GM21360 (cell line): ENCODE measurements at regions not wholly inside any gene's neighbourhood (a gene's known extent, or its start where the extent isn't known, plus 50 kb on each side); places are given as distances from the start of the nearest gene placed in this dataset.
"Not testable (repeated sequence)": the region's sequence is repeated elsewhere in the genome, so short reads cannot be mapped to it uniquely, and the experiment has no call there.

ENCODE experiments used
- ATAC-seq: cut with Tn5 transposase; IDR thresholded peaks from one replicate; pipeline ENCODE4 v1.9.1; 2021; ENCODE audit warnings: mild to moderate bottlenecking, moderate library complexity; ENCODE audit not compliant: unreplicated experiment

DNA sequence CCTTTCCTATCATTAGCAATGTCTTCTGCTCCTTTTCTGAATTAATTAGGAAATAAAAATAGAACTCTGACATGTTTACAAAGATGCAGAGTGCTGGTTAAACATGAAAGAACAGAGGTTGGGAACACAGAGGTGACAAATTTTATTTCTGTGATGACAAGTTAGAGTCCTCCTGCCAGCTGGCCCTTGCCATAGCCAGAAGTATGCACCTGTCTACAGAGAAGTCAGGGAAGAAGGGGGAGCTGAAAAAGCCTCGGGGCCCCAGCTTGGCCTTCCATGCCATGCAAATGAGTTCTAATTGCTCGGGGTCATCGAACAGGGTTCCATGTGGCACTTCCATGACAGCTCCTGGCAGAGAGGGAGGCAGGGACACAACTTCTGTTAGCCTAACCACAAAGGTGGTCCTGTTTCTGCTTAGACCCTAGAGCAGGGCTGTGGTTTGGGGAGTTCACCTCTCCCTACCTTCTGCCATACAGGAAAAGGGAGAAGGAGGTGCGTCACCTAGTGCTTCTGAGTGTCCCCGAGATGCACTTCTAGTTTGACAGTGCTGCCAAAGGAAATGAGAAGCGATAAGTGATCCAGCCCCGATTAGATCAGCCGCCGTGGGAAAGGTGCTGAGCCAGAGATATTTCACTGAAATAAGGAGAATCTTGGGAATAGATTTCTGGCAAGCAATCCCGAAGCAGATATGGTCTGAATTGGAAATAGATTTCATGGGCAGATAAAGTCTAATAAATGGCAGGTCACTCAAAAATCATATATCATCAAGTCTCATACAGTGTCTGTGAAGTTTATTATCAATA, 155.8 kb upstream of the FOXN3 start:
- ATAC-seq: no peak

GRCh38 chr14:89571491-89571890, 154.5 kb upstream of the FOXN3 start:
- ATAC-seq: no peak

DNA sequence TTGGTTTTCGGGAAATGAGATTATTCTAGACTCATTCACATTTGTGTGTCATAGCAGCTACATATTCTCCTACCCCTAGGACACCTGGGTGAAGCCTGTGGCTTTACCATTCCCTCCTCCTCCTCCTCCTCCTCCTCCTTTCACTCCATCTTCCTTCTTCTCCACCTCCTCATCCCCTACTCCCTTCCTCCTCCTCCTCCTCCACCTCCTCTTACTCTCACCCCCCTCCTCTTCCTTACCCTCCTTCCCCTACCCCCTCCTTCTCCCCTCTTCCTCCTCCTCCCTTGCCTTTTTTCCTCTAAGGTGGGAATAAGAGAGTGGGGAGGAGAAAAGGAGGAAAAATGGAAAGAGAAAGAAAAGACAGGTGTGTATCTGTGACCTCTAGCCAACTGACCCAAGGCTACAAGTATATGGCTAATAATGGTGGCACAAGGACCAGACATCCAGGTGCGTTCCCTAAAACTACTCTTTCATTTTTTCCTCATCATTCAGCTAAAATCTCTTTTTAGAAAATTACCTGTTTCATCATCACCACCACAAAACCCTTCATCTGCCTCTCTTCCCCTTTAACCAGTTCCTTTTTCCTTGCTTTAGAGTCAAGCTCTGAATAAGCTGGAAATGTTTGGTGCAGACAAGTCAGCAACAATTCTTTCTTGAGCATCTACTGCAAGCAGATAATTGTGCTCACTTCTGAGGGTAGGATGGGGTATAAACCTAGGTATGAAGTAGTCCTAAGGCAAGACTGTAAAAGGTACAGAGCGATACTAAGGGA, 149.8 kb upstream of the FOXN3 start:
- ATAC-seq: no peak

GRCh38 chr14:89566180-89566579, 149.1 kb upstream of the FOXN3 start:
- no peak for ATAC-seq

- ATAC-seq: no peak
Measured at GRCh38 chr14:89565607-89566006, 148.6 kb upstream of the FOXN3 start.

DNA sequence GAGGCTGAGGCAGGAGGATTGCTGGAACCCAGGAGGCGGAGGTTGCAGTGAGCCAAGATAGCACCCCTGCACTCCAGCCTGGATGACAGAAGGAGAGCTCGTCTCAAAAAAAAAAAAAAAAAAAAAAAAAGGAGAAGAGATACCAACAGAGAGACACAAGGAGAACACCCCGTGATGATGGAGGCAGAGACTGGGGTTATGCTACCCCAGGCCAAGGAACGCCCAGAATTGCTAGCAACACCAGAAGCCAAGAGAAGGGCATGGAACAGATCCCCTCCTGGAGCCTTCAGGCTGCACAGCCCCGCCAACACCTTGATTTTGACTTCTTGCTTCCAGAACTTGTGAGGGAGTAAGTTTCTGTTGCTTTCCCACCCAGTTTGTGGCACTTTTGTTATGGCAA, 148.0 kb upstream of the FOXN3 start:
- ATAC-seq: no peak

GRCh38 chr14:89564286-89564957, 147.4 kb upstream of the FOXN3 start:
- no peak for ATAC-seq

- ATAC-seq: no peak
Measured at GRCh38 chr14:89563471-89563870, 146.4 kb upstream of the FOXN3 start.

GRCh38 chr14:89551955-89552354, 134.9 kb upstream of the FOXN3 start:
- no peak for ATAC-seq

GRCh38 chr14:89551432-89551831, 134.4 kb upstream of the FOXN3 start:
- ATAC-seq: no peak

DNA sequence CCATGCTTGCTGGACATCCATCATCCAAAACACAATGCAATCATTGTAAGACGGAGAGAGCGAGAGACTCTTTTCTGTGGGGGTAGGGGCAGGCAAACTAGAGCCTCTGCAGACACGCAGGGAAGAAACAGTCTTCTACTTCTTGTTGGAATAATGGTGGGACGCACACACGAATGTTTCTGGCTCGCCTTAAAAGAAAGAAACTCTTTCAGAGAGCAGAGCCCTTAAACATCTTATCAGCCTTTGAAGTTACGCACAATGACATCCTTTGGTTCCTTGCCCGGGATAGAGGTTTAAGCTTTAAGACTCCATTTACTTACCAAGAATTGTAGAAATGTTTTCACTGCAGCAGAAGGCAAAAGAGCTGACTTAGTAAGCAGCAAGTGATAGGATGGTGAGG, 133.8 kb upstream of the FOXN3 start:
- ATAC-seq: no peak

DNA sequence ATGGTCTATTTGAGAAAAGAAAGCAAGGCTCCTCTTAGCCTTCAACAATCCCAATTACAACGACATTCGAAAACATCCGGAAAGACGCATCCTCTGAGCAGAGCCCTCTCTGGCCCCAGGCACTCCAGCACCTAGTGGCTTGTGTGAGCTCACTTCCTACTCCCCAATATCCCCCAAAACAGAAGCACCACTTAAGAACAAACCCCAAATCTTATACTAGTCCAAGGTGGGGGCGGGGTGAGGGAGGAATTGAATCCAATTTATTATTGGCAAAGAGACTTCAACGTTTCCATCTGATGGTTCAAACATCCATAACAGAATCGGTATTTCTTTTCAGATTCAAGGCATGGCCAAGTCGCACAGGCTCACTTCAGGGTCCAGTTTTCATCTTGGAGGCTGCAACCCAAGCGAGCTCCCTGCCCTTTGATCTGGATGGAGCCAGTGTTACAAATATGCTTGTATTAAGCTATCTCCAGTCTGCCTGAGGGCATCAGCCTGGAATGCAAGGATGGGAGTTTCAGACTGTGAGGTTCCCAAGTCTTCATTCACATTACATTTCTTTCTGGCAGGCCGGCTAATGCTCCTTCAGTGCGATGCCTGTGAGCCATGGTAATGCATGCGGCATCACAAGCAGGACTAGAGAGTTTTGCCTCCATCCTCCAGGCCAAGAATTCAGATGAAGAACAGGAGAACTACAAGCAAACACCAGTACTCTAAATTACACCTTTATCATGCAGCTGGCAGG, 132.5 kb upstream of the FOXN3 start:
- no peak for ATAC-seq

- not testable (repeated sequence) for ATAC-seq
Measured at GRCh38 chr14:89547047-89547446, 130.0 kb upstream of the FOXN3 start.

GRCh38 chr14:89544636-89545301, 127.7 kb upstream of the FOXN3 start:
- no peak for ATAC-seq

GRCh38 chr14:89543425-89543790, 126.4 kb upstream of the FOXN3 start:
- ATAC-seq: no peak

DNA sequence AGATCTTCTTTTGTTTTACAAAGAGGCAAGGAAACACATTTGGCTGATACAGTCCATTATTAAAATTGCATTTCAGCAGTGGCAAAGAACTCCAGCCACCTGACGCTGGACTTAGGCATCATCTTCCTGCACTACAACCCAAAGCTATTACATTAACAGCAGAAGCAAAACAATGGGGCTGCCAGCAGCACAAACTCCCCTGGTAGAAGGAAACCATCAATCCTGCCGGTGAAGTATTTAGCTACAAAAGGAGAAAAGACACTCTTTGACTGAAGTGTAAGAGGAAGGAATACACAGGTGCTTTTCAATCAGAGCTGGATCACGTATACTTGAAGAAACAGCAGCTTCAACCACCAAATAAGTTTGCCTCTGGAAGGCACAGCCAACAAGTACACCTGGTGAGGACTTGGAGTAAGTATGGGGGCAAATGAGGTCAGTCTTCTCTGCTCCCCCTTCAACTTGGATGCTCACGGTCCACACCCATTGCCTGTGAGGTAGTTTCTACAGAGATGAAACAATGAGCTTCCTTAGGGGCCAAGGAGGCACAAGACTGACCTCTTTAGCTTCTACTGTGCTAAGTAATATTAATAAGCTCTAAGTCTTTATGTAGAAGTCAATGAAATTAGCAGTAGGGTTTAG, 125.9 kb upstream of the FOXN3 start:
- no peak for ATAC-seq

DNA sequence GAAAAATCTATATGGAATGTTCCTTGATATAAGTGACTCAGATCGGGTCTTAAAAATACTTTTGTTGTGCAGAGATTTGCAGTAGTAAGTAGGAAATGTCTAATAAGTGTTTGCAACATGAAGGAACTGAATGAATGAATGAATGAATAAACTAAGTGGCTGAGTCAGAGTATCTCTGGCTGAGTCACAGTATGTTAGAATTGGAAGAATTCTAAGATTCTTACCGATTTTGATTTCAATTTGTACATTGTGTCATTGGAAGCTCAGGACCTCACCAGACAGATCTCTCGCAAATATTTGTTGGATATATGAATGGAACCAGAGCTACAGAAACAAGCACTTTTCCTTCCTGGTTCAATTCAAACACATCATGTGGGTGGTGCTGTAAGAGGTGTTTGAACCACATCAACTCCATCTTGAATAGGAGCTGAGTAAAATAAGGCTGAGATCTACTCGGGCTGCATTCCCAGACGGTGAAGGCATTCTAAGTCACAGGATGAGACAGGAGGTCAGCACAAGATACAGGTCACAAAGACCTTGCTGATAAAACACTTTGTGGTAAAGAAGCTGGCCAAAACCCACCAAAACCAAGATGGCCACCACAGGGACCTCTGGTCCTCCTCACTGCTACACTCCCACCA, 123.9 kb upstream of the FOXN3 start:
- ATAC-seq: no peak

DNA sequence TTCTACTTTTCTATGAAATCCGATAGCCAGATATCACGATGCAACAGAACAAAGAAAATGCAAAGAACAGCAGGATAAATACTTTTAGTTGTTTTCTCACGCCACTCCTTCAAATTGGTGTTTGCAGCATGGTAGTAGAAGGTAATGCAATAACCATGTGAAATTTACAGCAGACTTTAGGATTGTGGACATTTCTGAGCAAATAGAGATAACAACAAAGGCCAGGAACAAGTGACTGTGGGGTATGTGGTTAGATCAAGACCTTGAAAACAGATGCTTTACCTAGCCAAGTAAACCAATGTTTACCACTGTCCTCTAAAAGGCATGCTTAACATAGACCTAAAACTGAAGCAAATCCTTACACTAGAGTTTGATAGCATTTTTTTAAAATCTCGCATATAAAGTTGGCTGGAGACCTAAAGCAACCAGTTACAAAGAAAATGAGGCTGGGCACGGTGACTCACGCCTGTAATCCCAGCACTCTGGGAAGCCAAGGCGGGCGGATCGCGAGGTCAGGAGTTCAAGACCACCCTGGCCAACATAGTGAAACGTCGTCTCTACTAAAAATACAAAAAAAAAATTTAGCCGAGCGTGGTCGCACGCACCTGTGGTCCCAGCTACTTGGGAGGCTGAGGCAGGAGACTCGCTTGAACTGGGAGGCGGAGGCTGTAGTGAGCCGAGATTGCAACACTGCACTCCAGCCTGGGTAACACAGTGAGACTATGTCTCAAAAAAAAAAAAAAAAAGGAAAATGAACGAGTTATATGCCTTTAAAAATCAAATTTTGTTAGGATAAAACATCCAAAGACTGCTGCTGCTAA, 123.2 kb upstream of the FOXN3 start:
- no peak for ATAC-seq

GRCh38 chr14:89537911-89538310, 120.9 kb upstream of the FOXN3 start:
- ATAC-seq: no peak
